GM23248 (cell line): ENCODE measurements at regions not wholly inside any gene's neighbourhood (a gene's known extent, or its start where the extent isn't known, plus 50 kb on each side); places are given as distances from the start of the nearest gene placed in this dataset.
A peak's percentile ranks its signal among the peaks of the same experiment; 100 is the strongest.

ENCODE experiments used
- DNase-seq: peaks from one replicate; pipeline ENCODE4 v3.0.0-alpha.2; 2015
- H2AFZ ChIP-seq: fragments of 200-600 bp; sonication (generic); 2 replicates; pipeline ENCODE4 v1.6.1; 2016; ENCODE audit warnings: antibody characterized with exemption
- H3F3A ChIP-seq: fragments of 200-600 bp; sonication (generic); 2 replicates; pipeline ENCODE4 v1.6.1; 2016; ENCODE audit warnings: mild to moderate bottlenecking, antibody characterized with exemption, mixed run types; ENCODE audit not compliant: insufficient read depth
- H3K27ac ChIP-seq: fragments of 200-600 bp; sonication (generic); 2 replicates; pipeline ENCODE4 v1.5.1; 2016; ENCODE audit warnings: mild to moderate bottlenecking
- H3K27me3 ChIP-seq: fragments of 200-600 bp; sonication (generic); replicated peaks from 2 replicates; pipeline ENCODE4 v1.6.1; 2016; ENCODE audit warnings: mild to moderate bottlenecking; ENCODE audit not compliant: insufficient read depth
- H3K36me3 ChIP-seq: fragments of 200-600 bp; sonication (generic); 2 replicates; pipeline ENCODE4 v1.6.1; 2016; ENCODE audit warnings: low read depth, mild to moderate bottlenecking
- H3K4me1 ChIP-seq: fragments of 200-600 bp; sonication (generic); 2 replicates; pipeline ENCODE4 v1.6.1; 2016; ENCODE audit warnings: mild to moderate bottlenecking; ENCODE audit not compliant: insufficient read depth
- H3K4me2 ChIP-seq: fragments of 200-600 bp; sonication (generic); one replicate; pipeline ENCODE4 v1.6.1; 2016; ENCODE audit warnings: mild to moderate bottlenecking; ENCODE audit not compliant: unreplicated experiment
- H3K4me3 ChIP-seq: fragments of 200-600 bp; sonication (generic); 2 replicates; pipeline ENCODE4 v1.5.1; 2016; ENCODE audit warnings: mild to moderate bottlenecking
- H3K79me2 ChIP-seq: fragments of 200-600 bp; sonication (generic); 2 replicates; pipeline ENCODE4 v1.6.1; 2016; ENCODE audit warnings: mild to moderate bottlenecking; ENCODE audit not compliant: insufficient read depth
- H3K9ac ChIP-seq: fragments of 200-600 bp; sonication (generic); 2 replicates; pipeline ENCODE4 v1.6.1; 2016; ENCODE audit warnings: mild to moderate bottlenecking
- H3K9me2 ChIP-seq: fragments of 200-600 bp; sonication (generic); 2 replicates; pipeline ENCODE4 v1.6.1; 2016; ENCODE audit warnings: mixed run types, mild to moderate bottlenecking, moderate library complexity; ENCODE audit not compliant: insufficient read depth
- H3K9me3 ChIP-seq: fragments of 200-600 bp; sonication (generic); one replicate; pipeline ENCODE4 v1.6.1; 2017; ENCODE audit warnings: low read depth
- H4K20me1 ChIP-seq: fragments of 200-600 bp; sonication (generic); 2 replicates; pipeline ENCODE4 v1.6.0; 2016; ENCODE audit not compliant: insufficient read depth
- EZH2 ChIP-seq: fragments of 200-600 bp; sonication (generic); IDR thresholded peaks from 2 replicates; pipeline ENCODE4 v1.6.1; 2018; ENCODE audit warnings: antibody characterized with exemption, mild to moderate bottlenecking; ENCODE audit not compliant: insufficient read depth, poor library complexity, severe bottlenecking
- EZH2phosphoT487 ChIP-seq: fragments of 200-600 bp; sonication (generic); IDR thresholded peaks from 2 replicates; pipeline ENCODE4 v1.6.1; 2018; ENCODE audit warnings: antibody characterized with exemption, moderate library complexity, mild to moderate bottlenecking, low read depth; ENCODE audit not compliant: insufficient read depth
- WGBS, 2 experiments: methylation state at CpG; one replicate each; pipeline ENCODE4 v1.1.6; 2015 to 2017; ENCODE audit warnings: low lambda C conversion rate in 2 of 2, low coverage in 1 of 2; ENCODE audit errors: missing lambda C conversion rate in 2 of 2; 5-methylcytosine and 5-hydroxymethylcytosine counted together
- in situ Hi-C: fragments of 300-500 bp; cut with MboI; formaldehyde crosslinking; loops from 2 replicates; pipeline ENCODE4 v1.15.0; 2020

GRCh38 chr3:124442463-124442862, 287.8 kb upstream of the UMPS start:
- in situ Hi-C loops, result no loop called here
- Histone ChIP-seq H3K4me3 (no peak overlapping the region), H2AFZ (no peak overlapping the region), H3K27me3 (peaks cover 9% of the 10 kb centered on the region; the same call in 1 of the 2 replicates), H3F3A (no peaks in the 10 kb centered on the region), H4K20me1 (no peaks in the 10 kb centered on the region), H3K79me2 (no peaks in the 10 kb centered on the region), H3K9ac (no peak overlapping the region), H3K4me2 (no peak overlapping the region), H3K9me3 (no peaks in the 10 kb centered on the region), H3K9me2 (no peaks in the 10 kb centered on the region), H3K4me1 (no peaks in the 10 kb centered on the region), H3K36me3 (no peaks in the 10 kb centered on the region), H3K27ac (no peak overlapping the region)
- no peak for TF ChIP-seq EZH2
- no peak for TF ChIP-seq EZH2phosphoT487
- DNase-seq, result peak; percentile 5
- 44 to 56% methylated on average over 2 of the region's 2 CpGs for WGBS, 2 experiments

- Histone ChIP-seq H3K27ac (no peak overlapping the region), H3K79me2 (no peaks in the 10 kb centered on the region), H4K20me1 (no peaks in the 10 kb centered on the region), H3K4me3 (no peak overlapping the region), H3K36me3 (no peaks in the 10 kb centered on the region), H2AFZ (no peak overlapping the region), H3K9me3 (no peaks in the 10 kb centered on the region), H3F3A (no peaks in the 10 kb centered on the region), H3K4me2 (no peak overlapping the region), H3K4me1 (no peaks in the 10 kb centered on the region), H3K9ac (no peak overlapping the region), H3K9me2 (no peaks in the 10 kb centered on the region), H3K27me3 (peaks cover 9% of the 10 kb centered on the region; the same call in 1 of the 2 replicates)
- DNase-seq, result no peak
- in situ Hi-C loops, result no loop called here
- TF ChIP-seq EZH2phosphoT487 (no peak), EZH2 (no peak)
- WGBS, 2 experiments, result 89 to 94% methylated on average over 1 of the region's 1 CpG
These were observed 286.8 kb upstream of the UMPS start for GRCh38 chr3:124443446-124443845.

GRCh38 chr3:124444075-124444474, 286.2 kb upstream of the UMPS start:
- H3K9ac ChIP-seq, result no peak overlapping the region
- H3F3A ChIP-seq, result no peaks in the 10 kb centered on the region
- WGBS, 2 experiments, result 20 to 23% methylated on average over 2 of the region's 2 CpGs
- in situ Hi-C loops, result no loop called here
- H3K36me3 ChIP-seq, result no peaks in the 10 kb centered on the region
- H3K79me2 ChIP-seq, result no peaks in the 10 kb centered on the region
- no peak overlapping the region for H2AFZ ChIP-seq
- H3K4me1 ChIP-seq, result no peaks in the 10 kb centered on the region
- no peaks in the 10 kb centered on the region for H3K9me2 ChIP-seq
- H4K20me1 ChIP-seq, result no peaks in the 10 kb centered on the region
- no peak for TF ChIP-seq EZH2
- TF ChIP-seq EZH2phosphoT487, result no peak
- no peak overlapping the region for H3K4me2 ChIP-seq
- peaks cover 9% of the 10 kb centered on the region; the same call in 1 of the 2 replicates for H3K27me3 ChIP-seq
- no peak for DNase-seq
- H3K27ac ChIP-seq, result no peak overlapping the region
- no peak overlapping the region for H3K4me3 ChIP-seq
- no peaks in the 10 kb centered on the region for H3K9me3 ChIP-seq

GRCh38 chr3:124444896-124445295, 285.4 kb upstream of the UMPS start:
- H3K9me3 ChIP-seq, result no peaks in the 10 kb centered on the region
- H3K9me2 ChIP-seq, result no peaks in the 10 kb centered on the region
- H3F3A ChIP-seq, result no peaks in the 10 kb centered on the region
- no peak overlapping the region for H3K4me2 ChIP-seq
- no peak overlapping the region for H3K27ac ChIP-seq
- no peak overlapping the region for H3K4me3 ChIP-seq
- H3K79me2 ChIP-seq, result no peaks in the 10 kb centered on the region
- no peak for DNase-seq
- peaks cover 9% of the 10 kb centered on the region; the same call in 1 of the 2 replicates for H3K27me3 ChIP-seq
- no peaks in the 10 kb centered on the region for H3K4me1 ChIP-seq
- no peak overlapping the region for H2AFZ ChIP-seq
- H4K20me1 ChIP-seq, result no peaks in the 10 kb centered on the region
- H3K9ac ChIP-seq, result no peak overlapping the region
- in situ Hi-C loops, result no loop called here
- WGBS, 2 experiments, result 75 to 78% methylated on average over 3 of the region's 3 CpGs
- TF ChIP-seq EZH2phosphoT487, result no peak
- no peak for TF ChIP-seq EZH2
- H3K36me3 ChIP-seq, result no peaks in the 10 kb centered on the region

- 54 to 64% methylated on average over 2 of the region's 2 CpGs for WGBS, 2 experiments
- TF ChIP-seq EZH2 (no peak), EZH2phosphoT487 (no peak)
These were observed 282.4 kb upstream of the UMPS start for GRCh38 chr3:124447845-124448244.

More at GRCh38 chr3:124447845-124448244, 282.4 kb upstream of the UMPS start:
- peaks cover 9% of the 10 kb centered on the region; the same call in 1 of the 2 replicates for H3K27me3 ChIP-seq
- no peaks in the 10 kb centered on the region for H3K79me2 ChIP-seq
- H3K4me1 ChIP-seq, result no peaks in the 10 kb centered on the region
- DNase-seq, result no peak
- H3K4me3 ChIP-seq, result no peak overlapping the region
- no peaks in the 10 kb centered on the region for H3K9me2 ChIP-seq
- no peak overlapping the region for H2AFZ ChIP-seq
- no peak overlapping the region for H3K9ac ChIP-seq
- no peaks in the 10 kb centered on the region for H4K20me1 ChIP-seq
- in situ Hi-C loops, result no loop called here
- no peaks in the 10 kb centered on the region for H3F3A ChIP-seq
- no peak overlapping the region for H3K4me2 ChIP-seq
- H3K27ac ChIP-seq, result no peak overlapping the region
- H3K9me3 ChIP-seq, result no peaks in the 10 kb centered on the region
- no peaks in the 10 kb centered on the region for H3K36me3 ChIP-seq
